Endothelial cell of umbilical vein (primary cell): ENCODE measurements at regions not wholly inside any gene's neighbourhood (a gene's known extent, or its start where the extent isn't known, plus 50 kb on each side); places are given as distances from the start of the nearest gene placed in this dataset.

ENCODE experiments used
- BruUV-seq: library from RNA; stranded (reverse); fragments of 400-500 nt; replicated peaks from 2 replicates; lab custom pipeline; 2021; lab: Mats Ljungman, UMichigan
- CTCF ChIA-PET: fragments of 300-600, 350-600 bp; sonication (Branson Sonifier 250); formaldehyde crosslinking; loops from one replicate; lab custom pipeline; 2021; ENCODE audit warnings: antibody characterized with exemption, inconsistent platforms; lab: Charles Lee
- POLR2A ChIA-PET: fragments of 300-600, 350-600 bp; sonication (Branson Sonifier 250); formaldehyde crosslinking; loops from one replicate; lab custom pipeline; 2021; ENCODE audit warnings: antibody characterized with exemption, inconsistent platforms; lab: Charles Lee
- DNase-seq: peaks from one replicate; pipeline ENCODE4 v3.0.0-alpha.2; 2011; ENCODE audit warnings: low read depth, low spot score
- FAIRE-seq: peaks from 2 replicates; lab custom pipeline; 2011; peaks lifted over from hg19 to GRCh38; lab: Jason Lieb, UNC
- H2AFZ ChIP-seq: 2 replicates; pipeline ENCODE4 v1.6.0; 2012; ENCODE audit warnings: low read depth, low read length, control low read depth, inconsistent platforms
- H3K27ac ChIP-seq: 2 replicates; pipeline ENCODE4 v1.5.1; 2011; ENCODE audit warnings: low read depth, mild to moderate bottlenecking, control low read depth, low read length, moderate library complexity; ENCODE audit not compliant: insufficient read depth
- H3K27me3 ChIP-seq, 2 experiments: 2 replicates each; pipeline versions ENCODE4 v1.6.0 to v1.6.1; 2011; ENCODE audit warnings: low read length in 2 of 2, mixed read lengths in 1 of 2; ENCODE audit not compliant: control insufficient read depth in 2 of 2, insufficient read depth in 2 of 2
- H3K36me3 ChIP-seq, 2 experiments: 2 replicates in 1 of 2; 3 replicates in 1 of 2; pipeline ENCODE4 v1.5.1; 2011; ENCODE audit warnings: low read length in 2 of 2, mild to moderate bottlenecking in 1 of 2, moderate library complexity in 1 of 2; ENCODE audit not compliant: control insufficient read depth in 2 of 2, insufficient read depth in 2 of 2; ENCODE audit errors: extremely low read depth in 1 of 2
- H3K4me1 ChIP-seq: 3 replicates; pipeline ENCODE4 v1.5.1; 2011; ENCODE audit warnings: mild to moderate bottlenecking, low read length; ENCODE audit not compliant: control insufficient read depth, insufficient read depth; ENCODE audit errors: extremely low read depth
- H3K4me2 ChIP-seq: 2 replicates; pipeline ENCODE4 v1.6.1; 2011; ENCODE audit warnings: low read length, control low read depth, mixed read lengths; ENCODE audit not compliant: insufficient read depth
- H3K4me3 ChIP-seq, 3 experiments: fragments of 200-600 bp in 1 of 3; sonication (generic), shearing (Covaris generic) in 1 of 3; replicated peaks in 1 of 3; 2 replicates each; pipeline ENCODE4 v1.5.1; 2011 to 2016; ENCODE audit warnings: control low read depth in 3 of 3, low read length in 3 of 3, mild to moderate bottlenecking in 2 of 3, inconsistent platforms in 1 of 3, low read depth in 1 of 3, moderate library complexity in 1 of 3; ENCODE audit not compliant: insufficient read depth in 1 of 3
- H3K79me2 ChIP-seq: 2 replicates; pipeline ENCODE4 v1.6.0; 2012; ENCODE audit warnings: low read length, inconsistent platforms; ENCODE audit not compliant: control insufficient read depth, insufficient read depth
- H3K9ac ChIP-seq: replicated peaks from 2 replicates; pipeline ENCODE3; 2011; ENCODE audit warnings: low read length, control low read depth; ENCODE audit not compliant: insufficient read depth; ENCODE audit errors: extremely low read depth
- H3K9me1 ChIP-seq: replicated peaks from 3 replicates; pipeline ENCODE4 v1.6.0; 2011; ENCODE audit warnings: mild to moderate bottlenecking, low read length; ENCODE audit not compliant: control insufficient read depth, insufficient read depth; ENCODE audit errors: extremely low read depth
- H3K9me3 ChIP-seq: replicated peaks from 2 replicates; pipeline ENCODE4 v1.5.1; 2012; ENCODE audit warnings: low read length, inconsistent platforms; ENCODE audit not compliant: control insufficient read depth, insufficient read depth
- H4K20me1 ChIP-seq: replicated peaks from 2 replicates; pipeline ENCODE3; 2011; ENCODE audit warnings: mild to moderate bottlenecking, low read length; ENCODE audit not compliant: control insufficient read depth, insufficient read depth; ENCODE audit errors: extremely low read depth
- CTCF ChIP-seq, 2 donors: IDR thresholded peaks; 1 replicate in 1 of 2; 2 replicates in 1 of 2; pipeline ENCODE4 v1.5.1; 2011; ENCODE audit warnings: low read length in 2 of 2, mild to moderate bottlenecking in 2 of 2, moderate library complexity in 2 of 2, control low read depth in 1 of 2, inconsistent platforms in 1 of 2, low read depth in 1 of 2; ENCODE audit not compliant: insufficient read depth in 1 of 2; ENCODE audit errors: extremely low read depth in 1 of 2
- EZH2 ChIP-seq: IDR thresholded peaks from 2 replicates; pipeline ENCODE4 v1.6.1; 2012; ENCODE audit warnings: borderline replicate concordance, low read depth, mild to moderate bottlenecking, moderate library complexity, low read length, inconsistent platforms; ENCODE audit not compliant: severe bottlenecking
- FOS ChIP-seq: IDR thresholded peaks from 2 replicates; pipeline ENCODE4 v1.6.1; 2011; ENCODE audit warnings: mild to moderate bottlenecking, low read length, moderate library complexity, borderline replicate concordance; ENCODE audit not compliant: insufficient read depth
- GATA2 ChIP-seq: IDR thresholded peaks from 2 replicates; pipeline ENCODE4 v1.7.0; 2011; ENCODE audit warnings: low read depth, mild to moderate bottlenecking, moderate library complexity, mixed read lengths, low read length; ENCODE audit not compliant: insufficient read length, insufficient read depth
- JUN ChIP-seq: IDR thresholded peaks from 2 replicates; pipeline ENCODE4 v1.6.1; 2011; ENCODE audit warnings: borderline replicate concordance, low read depth; ENCODE audit not compliant: insufficient read length, insufficient read depth
- MYC ChIP-seq: IDR thresholded peaks from one replicate; pipeline ENCODE4 v1.6.1; 2011; ENCODE audit warnings: mild to moderate bottlenecking, low read depth, low read length
- POLR2A ChIP-seq: IDR thresholded peaks from 2 replicates; pipeline ENCODE4 v1.6.1; 2012; ENCODE audit warnings: low read depth, mild to moderate bottlenecking, control low read depth, low read length
- POLR2AphosphoS5 ChIP-seq: IDR thresholded peaks from 2 replicates; pipeline ENCODE4 v1.6.1; 2012; ENCODE audit warnings: low read depth, mild to moderate bottlenecking, control low read depth, low read length, moderate library complexity; ENCODE audit not compliant: insufficient read depth
- dilution Hi-C: fragments of 300-500 bp; cut with MboI; formaldehyde crosslinking; loops from one replicate; pipeline ENCODE4 v1.15.0; 2019; ENCODE audit warnings: low sequenced_read_pairs; ENCODE audit not compliant: extremely low pct_ligation_motif_present
- intact Hi-C: fragments of 100-400 bp; cut with micrococcal nuclease; formaldehyde crosslinking; loops from one replicate; pipeline ENCODE4 v1.10.0; 2022
- TF ChIP-seq, protein P1 (sequence below): IDR thresholded peaks from 2 replicates; pipeline ENCODE4 v1.6.1; 2011; ENCODE audit not compliant: insufficient read depth, insufficient read length

DNA sequence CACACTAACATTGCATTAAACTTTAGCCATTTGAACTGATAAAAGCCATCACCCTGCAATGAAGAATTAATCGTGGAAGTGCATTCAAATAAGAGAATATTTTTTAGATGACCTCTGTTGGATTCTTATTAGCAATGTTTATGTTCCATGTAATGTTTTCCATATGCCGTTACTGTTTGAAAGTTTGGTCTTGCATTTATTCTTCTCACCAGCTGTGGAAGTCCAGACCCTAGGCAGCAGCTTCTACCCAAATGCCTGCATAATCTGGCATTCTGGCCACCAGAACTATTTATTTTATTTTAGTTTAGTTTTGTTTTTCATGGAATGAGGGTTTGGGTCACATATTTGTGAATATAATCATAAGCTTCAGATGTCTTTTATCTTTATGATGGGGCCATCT lies 140.4 kb downstream of the SAMD5 start:
- dilution Hi-C loops (no loop called here), intact Hi-C loops (no loop called here)
- Histone ChIP-seq H3K4me1 (peaks cover 3% of the 10 kb centered on the region), H3K9me1 (no peaks in the 10 kb centered on the region), H3K36me3 (no peaks in the 10 kb centered on the region), H3K4me3 (no peak overlapping the region), H4K20me1 (no peaks in the 10 kb centered on the region), H2AFZ (no peak overlapping the region), H3K9me3 (no peaks in the 10 kb centered on the region), H3K9ac (no peak overlapping the region), H3K27ac (no peak overlapping the region), H3K79me2 (no peaks in the 10 kb centered on the region), H3K4me2 (no peak overlapping the region), H3K27me3 (no peaks in the 10 kb centered on the region)
- POLR2A ChIA-PET = no interaction called here
- FAIRE-seq = no peak
- TF ChIP-seq POLR2AphosphoS5 (no peak), EZH2 (no peak), JUN (no peak), MYC (no peak), POLR2A (no peak), GATA2 (no peak), FOS (no peak), CTCF (IDR thresholded peaks at IDR 0.05; ENCODE audit: extremely low read depth in 1 of 2, insufficient read depth in 1 of 2, low read depth in 1 of 2, low read length in 2 of 2) (no peak)
- TF ChIP-seq, protein P1, sequence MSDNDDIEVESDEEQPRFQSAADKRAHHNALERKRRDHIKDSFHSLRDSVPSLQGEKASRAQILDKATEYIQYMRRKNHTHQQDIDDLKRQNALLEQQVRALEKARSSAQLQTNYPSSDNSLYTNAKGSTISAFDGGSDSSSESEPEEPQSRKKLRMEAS = no peak
- BruUV-seq = no TSS peak
- no peak for DNase-seq
- CTCF ChIA-PET = interaction anchor here (1.6 kb wide), 1 partner anchor 29 kb away, joined by 3 read pairs; no protein-coding TSS in a partner anchor
